ENCODE measurements at regions not wholly inside any gene's neighbourhood (a gene's known extent, or its start where the extent isn't known, plus 50 kb on each side); places are given as distances from the start of the nearest gene placed in this dataset.

GRCh38 chr1:106055855-106056254, 1000.6 kb upstream of the PRMT6 start:
- Mint-ChIP-seq H3K9me3 (ENCODE audit: unreplicated experiment) (no peaks in the 10 kb centered on the region), H3K27ac (ENCODE audit: low read depth, unreplicated experiment) (no peak overlapping the region), H3K36me3 (ENCODE audit: insufficient read depth, unreplicated experiment) (no peaks in the 10 kb centered on the region), H3K4me3 (ENCODE audit: unreplicated experiment) (no peak overlapping the region), H3K27me3 (ENCODE audit: insufficient read depth, unreplicated experiment) (no peaks in the 10 kb centered on the region), H3K4me1 (ENCODE audit: insufficient read depth, unreplicated experiment) (no peaks in the 10 kb centered on the region)
- BruUV-seq (replicated peaks), result no TSS peak
- ChIA-PET POLR2A (no interaction called here), CTCF (no interaction called here)
- DNase-seq (ENCODE audit: unreplicated experiment), result no peak
- TF ChIP-seq CTCF (IDR thresholded peaks at IDR 0.05; ENCODE audit: unreplicated experiment), result no peak
- intact Hi-C loops (cut with micrococcal nuclease), result no loop called here

GRCh38 chr1:106061586-106062495, 994.6 kb upstream of the PRMT6 start:
- BruUV-seq (replicated peaks), result no TSS peak
- no peaks in the 10 kb centered on the region for H3K36me3 Mint-ChIP-seq (ENCODE audit: insufficient read depth, unreplicated experiment)
- no peak for TF ChIP-seq CTCF (IDR thresholded peaks at IDR 0.05; ENCODE audit: unreplicated experiment)
- H3K4me3 Mint-ChIP-seq (ENCODE audit: unreplicated experiment), result no peak overlapping the region
- H3K4me1 Mint-ChIP-seq (ENCODE audit: insufficient read depth, unreplicated experiment), result no peaks in the 10 kb centered on the region
- no peaks in the 10 kb centered on the region for H3K27me3 Mint-ChIP-seq (ENCODE audit: insufficient read depth, unreplicated experiment)
- no peaks in the 10 kb centered on the region for H3K9me3 Mint-ChIP-seq (ENCODE audit: unreplicated experiment)
- POLR2A ChIA-PET, result interaction anchor here (0.6 kb wide), 1 partner anchor 242 kb away, joined by 3 read pairs; no protein-coding TSS in a partner anchor
- CTCF ChIA-PET, result interaction anchor here (0.5 to 0.7 kb wide), 3 partner anchors 29 to 213 kb away, joined by 3 to 4 read pairs (median 3); no protein-coding TSS in a partner anchor
- no peak for DNase-seq (ENCODE audit: unreplicated experiment)
- intact Hi-C loops (cut with micrococcal nuclease), result no loop called here
- H3K27ac Mint-ChIP-seq (ENCODE audit: low read depth, unreplicated experiment), result no peak overlapping the region

- BruUV-seq (replicated peaks), result no TSS peak
- no peak for TF ChIP-seq CTCF (IDR thresholded peaks at IDR 0.05; ENCODE audit: unreplicated experiment)
- no peaks in the 10 kb centered on the region for H3K9me3 Mint-ChIP-seq (ENCODE audit: unreplicated experiment)
- intact Hi-C loops (cut with micrococcal nuclease), result no loop called here
- ChIA-PET POLR2A (no interaction called here), CTCF (interaction anchor here (0.6 to 1.1 kb wide), 2 partner anchors 554 to 850 kb away, joined by 3 read pairs; no protein-coding TSS in a partner anchor)
- H3K4me1 Mint-ChIP-seq (ENCODE audit: insufficient read depth, unreplicated experiment), result no peaks in the 10 kb centered on the region
- H3K36me3 Mint-ChIP-seq (ENCODE audit: insufficient read depth, unreplicated experiment), result no peaks in the 10 kb centered on the region
- no peaks in the 10 kb centered on the region for H3K27me3 Mint-ChIP-seq (ENCODE audit: insufficient read depth, unreplicated experiment)
- H3K27ac Mint-ChIP-seq (ENCODE audit: low read depth, unreplicated experiment), result no peak overlapping the region
- DNase-seq (ENCODE audit: unreplicated experiment), result no peak
- H3K4me3 Mint-ChIP-seq (ENCODE audit: unreplicated experiment), result no peak overlapping the region
These were observed 993.0 kb upstream of the PRMT6 start for GRCh38 chr1:106063510-106063909.

- intact Hi-C loops (cut with micrococcal nuclease), result no loop called here
- Mint-ChIP-seq H3K27ac (ENCODE audit: low read depth, unreplicated experiment) (no peak overlapping the region), H3K9me3 (ENCODE audit: unreplicated experiment) (no peaks in the 10 kb centered on the region), H3K4me1 (ENCODE audit: insufficient read depth, unreplicated experiment) (no peaks in the 10 kb centered on the region), H3K27me3 (ENCODE audit: insufficient read depth, unreplicated experiment) (no peaks in the 10 kb centered on the region), H3K4me3 (ENCODE audit: unreplicated experiment) (no peak overlapping the region), H3K36me3 (ENCODE audit: insufficient read depth, unreplicated experiment) (no peaks in the 10 kb centered on the region)
- ChIA-PET CTCF (no interaction called here), POLR2A (no interaction called here)
- no peak for DNase-seq (ENCODE audit: unreplicated experiment)
- no TSS peak for BruUV-seq (replicated peaks)
- no peak for TF ChIP-seq CTCF (IDR thresholded peaks at IDR 0.05; ENCODE audit: unreplicated experiment)
These were observed 983.4 kb upstream of the PRMT6 start for GRCh38 chr1:106072909-106073600.

Measured in MCF 10A (cell line).